ENCODE measurements at regions not wholly inside any gene's neighbourhood (a gene's known extent, or its start where the extent isn't known, plus 50 kb on each side); places are given as distances from the start of the nearest gene placed in this dataset.

DNA sequence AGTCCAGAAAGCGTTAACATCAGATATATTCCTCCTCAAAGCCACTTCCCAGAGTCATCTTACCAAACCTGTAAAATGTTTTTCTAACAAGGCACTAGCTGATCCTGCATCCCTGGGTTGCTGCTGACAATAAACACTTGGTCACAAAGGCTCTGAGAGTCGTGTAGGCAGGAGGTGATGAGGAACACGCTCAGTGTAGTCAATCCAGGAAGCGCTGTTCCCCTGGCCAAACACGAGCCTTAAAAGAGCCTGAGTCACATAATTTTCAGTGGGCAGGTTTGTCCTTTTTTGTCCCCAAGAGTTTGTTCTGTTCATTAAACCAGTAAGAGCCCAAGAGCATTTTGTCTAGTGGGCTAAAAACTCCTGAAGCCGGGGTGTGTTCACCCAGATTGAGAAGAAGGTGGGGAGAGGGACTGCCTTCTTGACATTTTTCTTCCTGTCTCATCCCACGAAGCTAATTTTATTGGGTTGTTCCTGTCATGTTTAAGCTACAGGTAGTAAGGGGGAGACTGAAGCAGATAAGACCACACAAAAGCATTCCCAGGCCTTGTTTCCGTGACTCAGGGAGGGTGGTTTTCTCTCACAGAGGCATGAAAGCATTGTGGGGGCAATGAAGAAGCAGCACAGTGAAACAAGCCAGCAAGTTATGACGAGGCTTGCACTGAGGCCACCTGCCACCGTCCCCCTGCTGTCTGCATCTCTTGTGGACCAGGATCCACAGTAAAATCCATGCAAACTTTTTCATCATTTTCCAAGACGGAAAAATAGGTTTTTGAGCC lies 73.7 kb downstream of the FOXB1 start:
- TF ChIP-seq ZNF274 (IDR thresholded peaks at IDR 0.05; ENCODE audit: low read depth, low read length) = no peak
- no peak for TF ChIP-seq YY1 (IDR thresholded peaks at IDR 0.05; ENCODE audit: insufficient read depth, insufficient read length)
- TF ChIP-seq SUZ12 (IDR thresholded peaks at IDR 0.05; ENCODE audit: extremely low read depth, insufficient read depth, insufficient read length) = no peak
